ENCODE measurements at regions not wholly inside any gene's neighbourhood (a gene's known extent, or its start where the extent isn't known, plus 50 kb on each side); places are given as distances from the start of the nearest gene placed in this dataset.

- DNase-seq (ENCODE audit: low read depth), result no peak
These were observed 579.6 kb upstream of the IGFBP7 start for GRCh38 chr4:57689693-57690205.

GRCh38 chr4:57682275-57682674 is 572.1 kb upstream of the IGFBP7 start:
- DNase-seq (ENCODE audit: low read depth), result no peak

GRCh38 chr4:57679969-57680368 is 569.8 kb upstream of the IGFBP7 start:
- DNase-seq (ENCODE audit: low read depth), result no peak

- DNase-seq (ENCODE audit: low read depth), result no peak
These were observed 566.2 kb upstream of the IGFBP7 start for GRCh38 chr4:57676394-57676793.

GRCh38 chr4:57672846-57673433 is 562.8 kb upstream of the IGFBP7 start:
- DNase-seq (ENCODE audit: low read depth), result no peak

GRCh38 chr4:57668621-57669020 is 558.4 kb upstream of the IGFBP7 start:
- DNase-seq (ENCODE audit: low read depth), result no peak

- DNase-seq (ENCODE audit: low read depth), result no peak
These were observed 555.6 kb upstream of the IGFBP7 start for GRCh38 chr4:57665806-57666205.

GRCh38 chr4:57661517-57662090 is 551.4 kb upstream of the IGFBP7 start:
- DNase-seq (ENCODE audit: low read depth), result no peak

GRCh38 chr4:57658673-57659072 is 548.5 kb upstream of the IGFBP7 start:
- no peak for DNase-seq (ENCODE audit: low read depth)

GRCh38 chr4:57658188-57658587 is 548.0 kb upstream of the IGFBP7 start:
- DNase-seq (ENCODE audit: low read depth), result no peak

GRCh38 chr4:57655342-57655741 is 545.2 kb upstream of the IGFBP7 start:
- DNase-seq (ENCODE audit: low read depth), result no peak

- no peak for DNase-seq (ENCODE audit: low read depth)
These were observed 542.6 kb upstream of the IGFBP7 start for GRCh38 chr4:57652779-57653178.

GRCh38 chr4:57640391-57641100 is 530.4 kb upstream of the IGFBP7 start:
- DNase-seq (ENCODE audit: low read depth), result no peak

- no peak for DNase-seq (ENCODE audit: low read depth)
These were observed 529.6 kb upstream of the IGFBP7 start for GRCh38 chr4:57639561-57640382.

GRCh38 chr4:57635910-57636309 is 525.7 kb upstream of the IGFBP7 start:
- DNase-seq (ENCODE audit: low read depth), result no peak

- no peak for DNase-seq (ENCODE audit: low read depth)
These were observed 523.2 kb upstream of the IGFBP7 start for GRCh38 chr4:57633212-57633859.

- no peak for DNase-seq (ENCODE audit: low read depth)
These were observed 522.4 kb upstream of the IGFBP7 start for GRCh38 chr4:57632564-57632963.

GRCh38 chr4:57631147-57631546 is 521.0 kb upstream of the IGFBP7 start:
- no peak for DNase-seq (ENCODE audit: low read depth)

GRCh38 chr4:57628004-57628403 is 517.8 kb upstream of the IGFBP7 start:
- DNase-seq (ENCODE audit: low read depth), result no peak

- no peak for DNase-seq (ENCODE audit: low read depth)
These were observed 504.2 kb upstream of the IGFBP7 start for GRCh38 chr4:57614257-57614932.

GRCh38 chr4:57612279-57612678 is 502.1 kb upstream of the IGFBP7 start:
- no peak for DNase-seq (ENCODE audit: low read depth)
